Lung (tissue), 11 donors: ENCODE measurements at regions not wholly inside any gene's neighbourhood (a gene's known extent, or its start where the extent isn't known, plus 50 kb on each side); places are given as distances from the start of the nearest gene placed in this dataset.

Experiments
- ATAC-seq: fragments of 200-7000 bp; cut with Tn5 transposase; one replicate; pipeline ENCODE4 v1.9.1; 2020; ENCODE audit warnings: moderate number of reproducible peaks; ENCODE audit not compliant: insufficient read depth, low FRiP score
- DNase-seq, 3 donors: peaks; one replicate each; pipeline ENCODE4 v3.0.0-alpha.2; 2013 to 2017
- H3K27ac ChIP-seq, 2 donors: one replicate each; pipeline ENCODE4 v1.5.1; 2013; ENCODE audit warnings: mild to moderate bottlenecking in 2 of 2, moderate library complexity in 2 of 2, control low read depth in 1 of 2, inconsistent platforms in 1 of 2, low read depth in 1 of 2, low read length in 1 of 2
- H3K27me3 ChIP-seq, 3 donors: one replicate each; pipeline ENCODE4 v1.5.1; 2013; ENCODE audit warnings: low read length in 2 of 3; ENCODE audit not compliant: control insufficient read depth in 3 of 3, insufficient read depth in 3 of 3
- H3K36me3 ChIP-seq, 4 donors: one replicate each; pipeline ENCODE4 v1.5.1; 2013; ENCODE audit warnings: low read length in 4 of 4, mild to moderate bottlenecking in 1 of 4, moderate library complexity in 1 of 4; ENCODE audit not compliant: control insufficient read depth in 4 of 4, insufficient read depth in 4 of 4
- H3K4me1 ChIP-seq, 5 donors: one replicate each; pipeline ENCODE4 v1.5.1; 2013; ENCODE audit warnings: low read length in 5 of 5, mild to moderate bottlenecking in 2 of 5, moderate library complexity in 1 of 5; ENCODE audit not compliant: control insufficient read depth in 5 of 5, insufficient read depth in 5 of 5
- H3K4me3 ChIP-seq: one replicate; pipeline ENCODE4 v1.5.1; 2013; ENCODE audit warnings: mild to moderate bottlenecking, control low read depth, moderate library complexity
- H3K9ac ChIP-seq, 2 donors: one replicate each; pipeline ENCODE4 v1.5.1; 2013; ENCODE audit warnings: low read length in 2 of 2, control low read depth in 1 of 2; ENCODE audit not compliant: insufficient read depth in 1 of 2
- H3K9me3 ChIP-seq, 4 donors: one replicate each; pipeline ENCODE4 v1.5.1; 2013; ENCODE audit warnings: low read length in 3 of 4, mild to moderate bottlenecking in 1 of 4, moderate library complexity in 1 of 4; ENCODE audit not compliant: control insufficient read depth in 4 of 4, insufficient read depth in 3 of 4
- WGBS, 2 donors: extraction: QIAGEN DNeasy Blood & Tissue Kit; methylation state at CpG; one replicate each; pipeline ENCODE4 v1.1.7; 2013; 5-methylcytosine and 5-hydroxymethylcytosine counted together
- TF ChIP-seq, protein P1 (sequence below): IDR thresholded peaks from 2 replicates; pipeline ENCODE4 v1.5.1; 2012; ENCODE audit warnings: mild to moderate bottlenecking; ENCODE audit errors: control extremely low read depth, extremely low read depth
- donor health status: control.
- donor health status: control.
- donor health status: Bipolar disorder and iron deficiency.
- donor health status: healthy.
- donor health status: DM: yes; HTN: yes; CAD: no.

DNA sequence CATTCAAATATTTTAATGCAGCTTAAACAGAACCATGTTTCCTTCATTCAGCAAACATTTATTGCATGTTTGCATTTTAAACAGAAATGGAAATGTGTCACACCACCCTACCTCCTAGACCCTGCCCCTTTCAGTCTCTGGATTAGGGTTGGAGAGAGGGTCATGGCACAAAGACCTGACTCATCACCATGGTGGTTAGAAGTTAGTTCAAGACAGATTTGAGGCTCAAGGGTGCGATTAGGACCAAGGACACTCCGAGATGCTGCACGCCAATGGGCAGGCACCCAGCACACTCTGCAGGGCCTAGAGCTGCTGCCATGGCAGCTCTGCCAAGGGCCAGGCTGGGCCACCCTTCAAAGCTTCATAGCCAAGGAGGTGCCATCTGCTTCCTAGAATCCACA, 86.9 kb downstream of the NAV1 start:
- ATAC-seq (no peak), DNase-seq (no peak)
- peaks cover 0 to 16% (median 0%) of the 10 kb centered on the region in 5 donors for H3K4me1 ChIP-seq
- peaks cover 0 to 4% (median 2%) of the 10 kb centered on the region in 4 donors for H3K36me3 ChIP-seq
- H3K9me3 ChIP-seq, result no peaks in the 10 kb centered on the region
- H3K4me3 ChIP-seq, result no peak overlapping the region
- H3K9ac ChIP-seq, result no peak overlapping the region
- no peak overlapping the region for H3K27ac ChIP-seq
- no peaks in the 10 kb centered on the region for H3K27me3 ChIP-seq
- WGBS, 2 donors, result 95 to 97% methylated on average over 3 of the region's 3 CpGs
- TF ChIP-seq, protein P1, sequence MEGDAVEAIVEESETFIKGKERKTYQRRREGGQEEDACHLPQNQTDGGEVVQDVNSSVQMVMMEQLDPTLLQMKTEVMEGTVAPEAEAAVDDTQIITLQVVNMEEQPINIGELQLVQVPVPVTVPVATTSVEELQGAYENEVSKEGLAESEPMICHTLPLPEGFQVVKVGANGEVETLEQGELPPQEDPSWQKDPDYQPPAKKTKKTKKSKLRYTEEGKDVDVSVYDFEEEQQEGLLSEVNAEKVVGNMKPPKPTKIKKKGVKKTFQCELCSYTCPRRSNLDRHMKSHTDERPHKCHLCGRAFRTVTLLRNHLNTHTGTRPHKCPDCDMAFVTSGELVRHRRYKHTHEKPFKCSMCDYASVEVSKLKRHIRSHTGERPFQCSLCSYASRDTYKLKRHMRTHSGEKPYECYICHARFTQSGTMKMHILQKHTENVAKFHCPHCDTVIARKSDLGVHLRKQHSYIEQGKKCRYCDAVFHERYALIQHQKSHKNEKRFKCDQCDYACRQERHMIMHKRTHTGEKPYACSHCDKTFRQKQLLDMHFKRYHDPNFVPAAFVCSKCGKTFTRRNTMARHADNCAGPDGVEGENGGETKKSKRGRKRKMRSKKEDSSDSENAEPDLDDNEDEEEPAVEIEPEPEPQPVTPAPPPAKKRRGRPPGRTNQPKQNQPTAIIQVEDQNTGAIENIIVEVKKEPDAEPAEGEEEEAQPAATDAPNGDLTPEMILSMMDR, result no peak

DNA sequence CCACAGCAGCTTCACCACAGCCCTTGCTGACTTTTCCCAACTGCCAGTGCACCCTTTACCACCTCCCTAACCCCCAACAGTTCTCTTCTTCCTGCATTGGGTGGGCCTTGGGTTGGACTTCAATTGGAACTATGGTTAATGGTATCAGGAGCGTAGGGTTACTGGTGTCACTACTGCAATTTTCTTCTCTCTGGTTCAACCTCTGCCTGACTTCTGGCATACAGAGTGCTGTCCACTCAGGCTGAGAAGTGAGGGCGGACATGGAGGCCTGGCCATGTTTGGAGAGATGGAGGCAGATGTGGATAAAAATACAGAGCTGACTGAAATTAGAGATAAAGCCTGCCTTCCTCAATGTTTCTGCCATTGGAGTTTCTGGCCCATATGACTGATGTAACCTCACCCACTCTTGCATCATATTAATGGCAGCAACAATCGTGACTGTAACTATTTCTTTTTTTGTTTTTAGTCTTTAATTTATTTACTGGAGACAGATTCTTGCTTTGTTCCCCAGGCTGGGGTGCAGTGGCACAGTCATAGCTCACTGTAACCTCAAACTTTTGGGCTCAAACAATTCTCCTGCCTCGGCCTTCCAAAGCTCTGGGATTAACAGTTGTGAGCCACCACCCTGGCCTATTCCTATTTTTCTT, 87.8 kb downstream of the NAV1 start:
- TF ChIP-seq, protein P1, result no peak
- Histone ChIP-seq H3K27ac (no peak overlapping the region), H3K4me1 (peaks cover 0 to 16% (median 0%) of the 10 kb centered on the region in 5 donors), H3K36me3 (peaks cover 0 to 6% (median 2%) of the 10 kb centered on the region in 4 donors), H3K9me3 (no peaks in the 10 kb centered on the region), H3K9ac (no peak overlapping the region), H3K27me3 (no peaks in the 10 kb centered on the region), H3K4me3 (no peak overlapping the region)
- no peak for ATAC-seq
- DNase-seq, result no peak
- 79 to 82% methylated on average over 4 of the region's 4 CpGs for WGBS, 2 donors

DNA sequence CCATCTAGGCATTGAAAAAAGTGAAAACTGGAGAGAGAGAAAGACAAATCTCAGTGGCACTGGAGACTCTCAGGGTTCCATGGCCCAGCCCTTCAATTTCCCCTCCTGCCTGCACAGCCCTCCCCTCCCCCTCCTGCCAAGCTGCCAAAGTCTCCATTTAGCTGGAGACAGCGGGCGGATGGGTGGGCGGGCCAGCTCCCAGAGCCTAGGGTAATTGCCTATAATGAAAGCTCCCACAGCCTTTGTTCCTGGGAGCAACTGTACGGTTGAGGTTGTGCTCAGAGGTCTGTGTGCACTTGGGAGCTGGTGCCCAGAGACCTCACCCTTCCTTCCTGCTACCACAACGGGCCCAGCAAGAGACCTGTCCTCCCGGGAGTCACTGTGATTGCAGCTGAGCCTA, 89.6 kb downstream of the NAV1 start:
- Histone ChIP-seq H3K27me3 (no peaks in the 10 kb centered on the region), H3K36me3 (peaks cover 0 to 6% (median under 1%) of the 10 kb centered on the region in 4 donors), H3K9ac (no peak overlapping the region), H3K9me3 (no peaks in the 10 kb centered on the region), H3K4me1 (peaks cover 0 to 19% (median under 1%) of the 10 kb centered on the region in 5 donors), H3K4me3 (no peak overlapping the region), H3K27ac (no peak overlapping the region)
- ATAC-seq, result no peak
- 62 to 74% methylated on average over 6 of the region's 6 CpGs for whole genome bisulfite sequencing, 2 donors
- no peak for DNase-seq
- TF ChIP-seq, protein P1, result no peak

DNA sequence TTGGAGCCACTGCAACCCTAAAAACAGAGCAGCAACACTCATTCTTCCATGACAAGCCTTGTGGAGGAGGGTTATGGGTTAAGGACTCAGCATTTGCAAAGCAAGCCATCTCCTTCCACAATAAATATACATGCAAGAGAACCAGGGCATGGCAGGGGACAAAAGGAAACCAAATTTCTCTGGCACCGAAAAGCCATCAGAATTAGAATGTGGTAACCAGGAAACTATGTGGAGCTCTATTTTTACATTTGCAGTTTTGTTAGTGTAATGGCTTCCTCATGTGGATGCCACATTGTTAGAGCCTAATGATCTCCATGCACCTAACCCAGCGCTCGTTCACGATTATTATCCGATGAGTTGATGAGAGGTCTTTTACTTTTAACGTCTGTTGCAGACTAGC, 91.7 kb downstream of the NAV1 start:
- Histone ChIP-seq H3K27me3 (no peaks in the 10 kb centered on the region), H3K36me3 (peaks cover 0 to 6% (median 0%) of the 10 kb centered on the region in 4 donors), H3K27ac (no peak overlapping the region), H3K9ac (no peak overlapping the region), H3K9me3 (no peaks in the 10 kb centered on the region), H3K4me3 (no peak overlapping the region), H3K4me1 (peaks cover 0 to 25% (median 4%) of the 10 kb centered on the region in 5 donors)
- 64 to 79% methylated on average over 6 of the region's 6 CpGs for WGBS, 2 donors
- TF ChIP-seq, protein P1, result no peak
- DNase-seq, result no peak
- ATAC-seq, result no peak
